22Rv1 (cell line): ENCODE measurements at regions not wholly inside any gene's neighbourhood (a gene's known extent, or its start where the extent isn't known, plus 50 kb on each side); places are given as distances from the start of the nearest gene placed in this dataset.

ENCODE experiments used
- ZFX ChIP-seq: fragments of 450-650 bp; IDR thresholded peaks from 2 replicates; pipeline ENCODE4 v1.6.1; 2017; ENCODE audit warnings: antibody characterized with exemption, borderline replicate concordance
- TF ChIP-seq, protein P1 (sequence below): fragments of 450-650 bp; IDR thresholded peaks from 2 replicates; pipeline ENCODE4 v1.5.1; 2017; ENCODE audit warnings: mild to moderate bottlenecking

DNA sequence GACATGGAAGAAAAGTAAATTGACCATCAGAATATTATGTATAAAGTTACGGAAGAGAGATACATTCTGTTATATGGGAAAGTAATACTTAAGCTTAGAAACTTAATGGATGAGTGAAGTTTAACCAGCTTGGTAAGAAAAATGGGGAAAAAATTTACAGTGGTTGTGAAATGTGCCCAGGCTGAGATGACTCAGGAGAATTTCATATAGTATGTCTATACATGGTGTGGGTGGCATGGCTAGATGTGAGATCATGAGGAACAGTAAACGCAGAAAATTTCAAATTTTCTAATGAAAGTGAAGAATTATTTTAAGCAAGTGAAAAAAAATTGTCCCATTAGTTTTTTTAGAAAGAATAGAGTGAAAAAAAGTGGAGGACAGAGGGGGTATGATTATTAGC lies 552.5 kb upstream of the SORCS1 start:
- TF ChIP-seq, protein P1, sequence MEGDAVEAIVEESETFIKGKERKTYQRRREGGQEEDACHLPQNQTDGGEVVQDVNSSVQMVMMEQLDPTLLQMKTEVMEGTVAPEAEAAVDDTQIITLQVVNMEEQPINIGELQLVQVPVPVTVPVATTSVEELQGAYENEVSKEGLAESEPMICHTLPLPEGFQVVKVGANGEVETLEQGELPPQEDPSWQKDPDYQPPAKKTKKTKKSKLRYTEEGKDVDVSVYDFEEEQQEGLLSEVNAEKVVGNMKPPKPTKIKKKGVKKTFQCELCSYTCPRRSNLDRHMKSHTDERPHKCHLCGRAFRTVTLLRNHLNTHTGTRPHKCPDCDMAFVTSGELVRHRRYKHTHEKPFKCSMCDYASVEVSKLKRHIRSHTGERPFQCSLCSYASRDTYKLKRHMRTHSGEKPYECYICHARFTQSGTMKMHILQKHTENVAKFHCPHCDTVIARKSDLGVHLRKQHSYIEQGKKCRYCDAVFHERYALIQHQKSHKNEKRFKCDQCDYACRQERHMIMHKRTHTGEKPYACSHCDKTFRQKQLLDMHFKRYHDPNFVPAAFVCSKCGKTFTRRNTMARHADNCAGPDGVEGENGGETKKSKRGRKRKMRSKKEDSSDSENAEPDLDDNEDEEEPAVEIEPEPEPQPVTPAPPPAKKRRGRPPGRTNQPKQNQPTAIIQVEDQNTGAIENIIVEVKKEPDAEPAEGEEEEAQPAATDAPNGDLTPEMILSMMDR, result no peak
- no peak for TF ChIP-seq ZFX
